ENCODE measurements at regions not wholly inside any gene's neighbourhood (a gene's known extent, or its start where the extent isn't known, plus 50 kb on each side); places are given as distances from the start of the nearest gene placed in this dataset.

- no peak for TF ChIP-seq CTCF (IDR thresholded peaks at IDR 0.05; ENCODE audit: low read depth, low read length, poor library complexity, severe bottlenecking)
- TF ChIP-seq EZH2phosphoT487 (IDR thresholded peaks at IDR 0.05; ENCODE audit: borderline replicate concordance, low read length), result no peak
Observed at GRCh38 chr16:35532576-35532975, 2073.2 kb downstream of the TP53TG3F start.

Data from DOHH2 (cell line).